Muscle of leg (tissue), 3 donors: ENCODE measurements at regions not wholly inside any gene's neighbourhood (a gene's known extent, or its start where the extent isn't known, plus 50 kb on each side); places are given as distances from the start of the nearest gene placed in this dataset.
"Not testable (repeated sequence)": the region's sequence is repeated elsewhere in the genome, so short reads cannot be mapped to it uniquely, and the experiment has no call there.

Source experiments
- DNase-seq: peaks from one replicate; pipeline ENCODE4 v3.0.0; 2013
- H3K27ac ChIP-seq: one replicate; pipeline ENCODE4 v1.5.1; 2013; ENCODE audit warnings: mild to moderate bottlenecking, low read length, control low read depth
- H3K27me3 ChIP-seq: one replicate; pipeline ENCODE4 v1.6.1; 2013; ENCODE audit warnings: low read length; ENCODE audit not compliant: control insufficient read depth, insufficient read depth
- H3K36me3 ChIP-seq: one replicate; pipeline ENCODE4 v1.6.1; 2013; ENCODE audit warnings: low read length; ENCODE audit not compliant: control insufficient read depth, insufficient read depth
- H3K4me1 ChIP-seq: one replicate; pipeline ENCODE4 v1.6.1; 2013; ENCODE audit warnings: low read length; ENCODE audit not compliant: control insufficient read depth, insufficient read depth
- H3K4me3 ChIP-seq: one replicate; pipeline ENCODE4 v1.5.1; 2013; ENCODE audit warnings: low read length, control low read depth
- H3K9me3 ChIP-seq: replicated peaks from 2 replicates; pipeline ENCODE4 v1.6.1; 2013; ENCODE audit warnings: low read depth, low read length; ENCODE audit not compliant: control insufficient read depth
- WGBS: methylation state at CpG from one replicate; pipeline ENCODE4 v1.1.5; 2013; ENCODE audit warnings: missing lambda C conversion rate; ENCODE audit not compliant: insufficient coverage; 5-methylcytosine and 5-hydroxymethylcytosine counted together

- not testable (repeated sequence) for H3K27me3 ChIP-seq, H3K36me3 ChIP-seq, H3K27ac ChIP-seq, H3K4me1 ChIP-seq, DNase-seq, H3K9me3 ChIP-seq, H3K4me3 ChIP-seq
- no CpG with 5 or more reads among the region's 5 CpGs for WGBS
Measured at GRCh38 chr14:106022648-106023047, 496.3 kb downstream of the TMEM121 start.

GRCh38 chr14:106023411-106023810 lies 497.0 kb downstream of the TMEM121 start:
- H3K9me3 ChIP-seq: peaks cover 2% of the 10 kb centered on the region
- no peaks in the 10 kb centered on the region for H3K27me3 ChIP-seq
- H3K4me1 ChIP-seq: no peaks in the 10 kb centered on the region
- no peaks in the 10 kb centered on the region for H3K36me3 ChIP-seq
- no peak overlapping the region for H3K27ac ChIP-seq
- no peak overlapping the region for H3K4me3 ChIP-seq
- DNase-seq: no peak
- no CpG with 5 or more reads among the region's 1 CpG for WGBS

GRCh38 chr14:106024983-106025604 lies 498.7 kb downstream of the TMEM121 start:
- H3K27ac ChIP-seq: no peak overlapping the region
- peaks cover 5% of the 10 kb centered on the region for H3K9me3 ChIP-seq
- DNase-seq: no peak
- no peaks in the 10 kb centered on the region for H3K4me1 ChIP-seq
- H3K27me3 ChIP-seq: no peaks in the 10 kb centered on the region
- WGBS: 66% methylated on average over 3 of the region's 7 CpGs
- H3K36me3 ChIP-seq: no peaks in the 10 kb centered on the region
- H3K4me3 ChIP-seq: no peak overlapping the region

- H3K4me1 ChIP-seq: no peaks in the 10 kb centered on the region
- H3K27ac ChIP-seq: no peak overlapping the region
- no peak for DNase-seq
- no peak overlapping the region for H3K4me3 ChIP-seq
- WGBS: 44% methylated on average over 5 of the region's 6 CpGs
- peaks cover 11% of the 10 kb centered on the region for H3K9me3 ChIP-seq
- no peaks in the 10 kb centered on the region for H3K36me3 ChIP-seq
- no peaks in the 10 kb centered on the region for H3K27me3 ChIP-seq
Measured at GRCh38 chr14:106026026-106026425, 499.6 kb downstream of the TMEM121 start.

- H3K4me3 ChIP-seq, H3K27me3 ChIP-seq, H3K27ac ChIP-seq, DNase-seq, H3K36me3 ChIP-seq, H3K4me1 ChIP-seq: not testable (repeated sequence)
- 73% methylated on average over 5 of the region's 6 CpGs for WGBS
- peaks cover 11% of the 10 kb centered on the region for H3K9me3 ChIP-seq
Measured at GRCh38 chr14:106027759-106028158, 501.4 kb downstream of the TMEM121 start.

- Histone ChIP-seq H3K9me3 (peaks cover 15% of the 10 kb centered on the region), H3K4me3 (no peak overlapping the region), H3K36me3 (no peaks in the 10 kb centered on the region), H3K27ac (no peak overlapping the region), H3K27me3 (no peaks in the 10 kb centered on the region), H3K4me1 (no peaks in the 10 kb centered on the region)
- no CpG with 5 or more reads among the region's 4 CpGs for WGBS
- no peak for DNase-seq
Measured at GRCh38 chr14:106029959-106030358, 503.6 kb downstream of the TMEM121 start.

GRCh38 chr14:106037380-106037779 lies 511.0 kb downstream of the TMEM121 start:
- no peak for DNase-seq
- no peak overlapping the region for H3K27ac ChIP-seq
- H3K4me1 ChIP-seq: no peaks in the 10 kb centered on the region
- H3K9me3 ChIP-seq: peaks cover 26% of the 10 kb centered on the region
- 92% methylated on average over 2 of the region's 6 CpGs for WGBS
- H3K27me3 ChIP-seq: no peaks in the 10 kb centered on the region
- no peak overlapping the region for H3K4me3 ChIP-seq
- H3K36me3 ChIP-seq: no peaks in the 10 kb centered on the region

GRCh38 chr14:106038263-106038662 lies 511.9 kb downstream of the TMEM121 start:
- no peak overlapping the region for H3K27ac ChIP-seq
- no peaks in the 10 kb centered on the region for H3K36me3 ChIP-seq
- peaks cover 24% of the 10 kb centered on the region for H3K9me3 ChIP-seq
- H3K4me1 ChIP-seq: no peaks in the 10 kb centered on the region
- DNase-seq: no peak
- WGBS: 24% methylated on average over 2 of the region's 3 CpGs
- H3K27me3 ChIP-seq: no peaks in the 10 kb centered on the region
- no peak overlapping the region for H3K4me3 ChIP-seq

GRCh38 chr14:106039400-106039799 lies 513.0 kb downstream of the TMEM121 start:
- Histone ChIP-seq H3K27me3 (no peaks in the 10 kb centered on the region), H3K9me3 (peaks cover 25% of the 10 kb centered on the region), H3K4me3 (no peak overlapping the region), H3K36me3 (no peaks in the 10 kb centered on the region), H3K27ac (no peak overlapping the region), H3K4me1 (no peaks in the 10 kb centered on the region)
- WGBS: 60% methylated on average over 1 of the region's 4 CpGs
- DNase-seq: no peak

GRCh38 chr14:106044515-106044914 lies 518.1 kb downstream of the TMEM121 start:
- WGBS: 56% methylated on average over 2 of the region's 4 CpGs
- Histone ChIP-seq H3K4me1 (no peaks in the 10 kb centered on the region), H3K9me3 (peaks cover 38% of the 10 kb centered on the region), H3K4me3 (no peak overlapping the region), H3K27ac (no peak overlapping the region), H3K27me3 (no peaks in the 10 kb centered on the region), H3K36me3 (no peaks in the 10 kb centered on the region)
- DNase-seq: no peak
